Nephron (organoid): ENCODE measurements at regions not wholly inside any gene's neighbourhood (a gene's known extent, or its start where the extent isn't known, plus 50 kb on each side); places are given as distances from the start of the nearest gene placed in this dataset.

Experiments used
- H3K27ac Mint-ChIP-seq, 3 experiments: 2 replicates each; pipeline ENCODE4 v1.8.0; 2020; ENCODE audit warnings: mixed read lengths in 3 of 3, mild to moderate bottlenecking in 2 of 3, moderate library complexity in 1 of 3
- H3K27me3 Mint-ChIP-seq: 2 replicates; pipeline ENCODE4 v1.8.0; 2021; ENCODE audit warnings: low read depth, mild to moderate bottlenecking, moderate library complexity, mixed read lengths
- H3K36me3 Mint-ChIP-seq: 2 replicates; pipeline ENCODE4 v1.8.0; 2020; ENCODE audit warnings: low read depth, mixed read lengths
- H3K4me1 Mint-ChIP-seq: 2 replicates; pipeline ENCODE4 v1.8.0; 2020; ENCODE audit warnings: mixed read lengths
- H3K4me3 Mint-ChIP-seq, 3 experiments: 2 replicates each; pipeline ENCODE4 v1.8.0; 2020; ENCODE audit warnings: mild to moderate bottlenecking in 3 of 3, mixed read lengths in 3 of 3, moderate library complexity in 2 of 3
- H3K9me3 Mint-ChIP-seq: 2 replicates; pipeline ENCODE4 v1.8.0; 2020; ENCODE audit warnings: mixed read lengths
- CTCF ChIP-seq, 3 experiments: fragments of 200-600 bp; sonication (generic); IDR thresholded peaks; one replicate each; pipeline ENCODE4 v1.5.0; 2021; ENCODE audit warnings: antibody characterized with exemption in 3 of 3; ENCODE audit not compliant: unreplicated experiment in 3 of 3

DNA sequence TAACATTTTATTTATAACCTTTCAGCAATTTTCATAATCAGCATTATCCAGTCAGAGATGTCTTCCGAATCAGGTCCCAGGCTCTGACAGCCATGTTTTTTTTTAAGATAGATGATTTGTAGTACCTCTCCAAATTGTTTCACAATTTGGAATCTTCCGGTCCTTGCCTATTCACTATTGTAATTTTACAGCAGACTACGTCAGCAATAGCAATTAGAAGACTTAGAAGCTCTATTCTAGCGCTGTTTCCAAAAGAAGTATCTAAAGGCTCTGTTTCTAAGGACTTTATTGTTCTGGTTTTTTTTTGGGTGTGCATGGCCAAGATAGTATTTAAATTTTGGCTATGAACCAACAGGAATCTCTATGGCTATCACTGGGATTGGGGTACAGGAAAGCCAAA, 94.6 kb upstream of the PELI1 start:
- H3K27ac Mint-ChIP-seq = no peak overlapping the region
- H3K36me3 Mint-ChIP-seq = no peaks in the 10 kb centered on the region
- peaks cover 3% of the 10 kb centered on the region for H3K9me3 Mint-ChIP-seq
- TF ChIP-seq CTCF (IDR thresholded peaks at IDR 0.05; ENCODE audit: unreplicated experiment in 3 of 3) = no peak
- H3K4me1 Mint-ChIP-seq = peaks cover 14% of the 10 kb centered on the region
- no peaks in the 10 kb centered on the region for H3K27me3 Mint-ChIP-seq
- H3K4me3 Mint-ChIP-seq = no peak overlapping the region

GRCh38 chr2:64243081-64244036, 99.1 kb upstream of the PELI1 start:
- Mint-ChIP-seq H3K27ac (no peak overlapping the region), H3K36me3 (no peaks in the 10 kb centered on the region), H3K4me1 (peaks cover 6% of the 10 kb centered on the region), H3K4me3 (no peak overlapping the region), H3K9me3 (peaks cover 3% of the 10 kb centered on the region), H3K27me3 (no peaks in the 10 kb centered on the region)
- TF ChIP-seq CTCF (IDR thresholded peaks at IDR 0.05; ENCODE audit: unreplicated experiment in 3 of 3) = no peak

DNA sequence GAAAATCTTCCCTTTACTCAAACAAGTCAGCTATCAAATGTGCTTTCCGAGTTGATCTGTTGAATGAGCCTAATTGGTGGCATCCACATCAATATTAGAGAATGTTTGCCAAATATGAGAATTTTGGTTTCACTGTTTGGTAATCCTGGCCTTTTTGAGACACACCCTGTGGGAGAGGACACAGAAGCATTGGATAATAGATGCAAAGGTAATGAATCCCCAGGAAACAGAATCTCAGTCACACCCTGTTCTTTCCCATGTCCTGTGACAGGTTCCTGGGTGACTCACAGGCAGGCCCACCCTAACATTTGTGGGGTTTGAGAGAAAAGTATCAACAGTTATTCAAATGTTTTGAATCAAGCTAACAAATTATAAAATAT, 99.8 kb upstream of the PELI1 start:
- no peaks in the 10 kb centered on the region for H3K27me3 Mint-ChIP-seq
- no peak for TF ChIP-seq CTCF (IDR thresholded peaks at IDR 0.05; ENCODE audit: unreplicated experiment in 3 of 3)
- no peaks in the 10 kb centered on the region for H3K36me3 Mint-ChIP-seq
- peaks cover 3% of the 10 kb centered on the region for H3K9me3 Mint-ChIP-seq
- no peak overlapping the region for H3K27ac Mint-ChIP-seq
- H3K4me3 Mint-ChIP-seq = no peak overlapping the region
- peaks cover under 1% of the 10 kb centered on the region for H3K4me1 Mint-ChIP-seq

DNA sequence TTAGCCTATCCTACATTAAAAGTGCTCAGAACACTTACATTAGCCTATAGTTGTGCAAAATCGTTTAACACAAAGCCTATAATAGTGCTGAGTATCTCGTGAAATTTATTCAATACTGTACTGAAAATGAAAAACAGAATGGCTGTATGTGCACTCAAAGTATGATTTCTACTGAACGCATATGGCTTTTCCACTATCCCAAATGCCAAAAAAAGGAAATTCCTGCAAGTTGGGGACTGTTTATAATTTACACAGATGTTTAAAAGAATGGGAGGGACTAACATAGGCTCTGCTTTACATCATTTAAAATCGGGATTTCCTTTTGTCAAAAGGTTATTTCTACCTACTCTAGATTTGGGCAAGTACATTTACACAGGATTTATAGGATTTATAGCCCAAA, 101.4 kb upstream of the PELI1 start:
- Mint-ChIP-seq H3K4me3 (no peak overlapping the region), H3K4me1 (peaks cover 10% of the 10 kb centered on the region), H3K36me3 (no peaks in the 10 kb centered on the region), H3K9me3 (peaks cover 3% of the 10 kb centered on the region), H3K27me3 (peaks cover 7% of the 10 kb centered on the region), H3K27ac (no peak overlapping the region)
- TF ChIP-seq CTCF (IDR thresholded peaks at IDR 0.05; ENCODE audit: unreplicated experiment in 3 of 3) = no peak

DNA sequence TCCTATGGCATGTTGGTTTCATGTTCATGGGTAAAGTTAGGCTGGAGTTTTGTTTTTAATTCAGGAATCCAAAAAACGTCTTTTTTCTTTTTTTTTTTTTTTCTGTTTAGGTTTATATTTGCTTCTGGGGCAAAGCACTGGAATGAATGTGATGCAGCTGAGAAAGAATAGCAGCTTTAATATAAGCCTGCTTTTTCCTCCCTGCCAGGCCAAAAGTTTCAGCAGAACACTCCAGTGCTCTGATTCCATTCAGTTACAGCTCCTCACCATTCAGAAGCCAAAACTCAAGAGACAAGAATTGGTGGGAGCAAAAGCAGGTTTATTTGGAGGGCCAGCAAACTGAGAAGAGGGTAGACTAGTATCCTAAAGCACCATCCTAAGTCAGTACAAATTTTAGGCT, 102.7 kb upstream of the PELI1 start:
- H3K27me3 Mint-ChIP-seq = peaks cover 15% of the 10 kb centered on the region
- H3K9me3 Mint-ChIP-seq = no peaks in the 10 kb centered on the region
- no peak for TF ChIP-seq CTCF (IDR thresholded peaks at IDR 0.05; ENCODE audit: unreplicated experiment in 3 of 3)
- H3K4me1 Mint-ChIP-seq = peaks cover 11% of the 10 kb centered on the region
- no peaks in the 10 kb centered on the region for H3K36me3 Mint-ChIP-seq
- H3K27ac Mint-ChIP-seq = no peak overlapping the region
- H3K4me3 Mint-ChIP-seq = no peak overlapping the region

- Mint-ChIP-seq H3K27ac (no peak overlapping the region), H3K36me3 (peaks cover 5% of the 10 kb centered on the region), H3K9me3 (no peaks in the 10 kb centered on the region), H3K27me3 (peaks cover 38% of the 10 kb centered on the region), H3K4me3 (no peak overlapping the region), H3K4me1 (peaks cover 11% of the 10 kb centered on the region)
- TF ChIP-seq CTCF (IDR thresholded peaks at IDR 0.05; ENCODE audit: unreplicated experiment in 3 of 3) = no peak
These were observed 105.2 kb upstream of the PELI1 start for GRCh38 chr2:64249426-64249825.
